GM18858 (cell line): ENCODE measurements at regions not wholly inside any gene's neighbourhood (a gene's known extent, or its start where the extent isn't known, plus 50 kb on each side); places are given as distances from the start of the nearest gene placed in this dataset.

Source experiments
- ATAC-seq: cut with Tn5 transposase; IDR thresholded peaks from one replicate; pipeline ENCODE4 v1.9.1; 2021; ENCODE audit not compliant: unreplicated experiment

GRCh38 chr9:106405871-106406435 is 457.0 kb upstream of the ZNF462 start:
- no peak for ATAC-seq

- ATAC-seq, result no peak
These were observed 448.9 kb upstream of the ZNF462 start for GRCh38 chr9:106414042-106414441.

- peak; percentile 34 for ATAC-seq
These were observed 445.3 kb upstream of the ZNF462 start for GRCh38 chr9:106417685-106418084.

- ATAC-seq, result no peak
These were observed 443.1 kb upstream of the ZNF462 start for GRCh38 chr9:106419829-106420228.

GRCh38 chr9:106420511-106420944 is 442.4 kb upstream of the ZNF462 start:
- ATAC-seq, result peak; percentile 69

GRCh38 chr9:106421772-106422171 is 441.2 kb upstream of the ZNF462 start:
- ATAC-seq, result peak; percentile 37

GRCh38 chr9:106423575-106423974 is 439.4 kb upstream of the ZNF462 start:
- no peak for ATAC-seq

GRCh38 chr9:106432631-106433030 is 430.3 kb upstream of the ZNF462 start:
- ATAC-seq, result no peak

GRCh38 chr9:106438928-106439327 is 424.0 kb upstream of the ZNF462 start:
- no peak for ATAC-seq

- no peak for ATAC-seq
These were observed 421.7 kb upstream of the ZNF462 start for GRCh38 chr9:106441283-106441682.

GRCh38 chr9:106443520-106443919 is 419.4 kb upstream of the ZNF462 start:
- ATAC-seq, result no peak

GRCh38 chr9:106445107-106445506 is 417.9 kb upstream of the ZNF462 start:
- ATAC-seq, result no peak

GRCh38 chr9:106449336-106449927 is 413.5 kb upstream of the ZNF462 start:
- no peak for ATAC-seq

GRCh38 chr9:106450549-106450948 is 412.4 kb upstream of the ZNF462 start:
- ATAC-seq, result no peak

GRCh38 chr9:106451223-106451622 is 411.7 kb upstream of the ZNF462 start:
- no peak for ATAC-seq

- no peak for ATAC-seq
These were observed 406.4 kb upstream of the ZNF462 start for GRCh38 chr9:106456581-106456980.

- no peak for ATAC-seq
These were observed 395.7 kb upstream of the ZNF462 start for GRCh38 chr9:106467113-106467864.

- no peak for ATAC-seq
These were observed 395.2 kb upstream of the ZNF462 start for GRCh38 chr9:106467865-106468164.

- peak; percentile 82 for ATAC-seq
These were observed 394.5 kb upstream of the ZNF462 start for GRCh38 chr9:106468431-106468830.

GRCh38 chr9:106478312-106478711 is 384.7 kb upstream of the ZNF462 start:
- no peak for ATAC-seq

GRCh38 chr9:106478727-106479126 is 384.2 kb upstream of the ZNF462 start:
- no peak for ATAC-seq

GRCh38 chr9:106479679-106480078 is 383.3 kb upstream of the ZNF462 start:
- no peak for ATAC-seq
